SK-N-SH treated with all-trans-retinoic acid at 6 μM for 48 hours (cell line): ENCODE measurements at regions not wholly inside any gene's neighbourhood (a gene's known extent, or its start where the extent isn't known, plus 50 kb on each side); places are given as distances from the start of the nearest gene placed in this dataset.

Source experiments
- ATAC-seq: fragments of 200-7000 bp; cut with Tn5 transposase; 3 replicates; pipeline ENCODE4 v1.9.1; 2020; ENCODE audit warnings: mild to moderate bottlenecking, moderate library complexity
- ARNTL ChIP-seq: fragments of 450-650 bp; formaldehyde crosslinking; IDR thresholded peaks from 2 replicates; pipeline ENCODE4 v1.5.0; 2020; ENCODE audit warnings: low read depth, mild to moderate bottlenecking, moderate library complexity, borderline replicate concordance
- CREB5 ChIP-seq: fragments of 250-450 bp; sonication (Bioruptor Pico); IDR thresholded peaks from 2 replicates; pipeline ENCODE4 v1.5.1; 2020; ENCODE audit warnings: low read depth, mild to moderate bottlenecking, moderate library complexity
- CSDC2 ChIP-seq: fragments of 250-450 bp; sonication (Bioruptor Pico); IDR thresholded peaks from 2 replicates; pipeline ENCODE4 v1.5.0; 2020; ENCODE audit warnings: mild to moderate bottlenecking, moderate library complexity
- ESRRG ChIP-seq: fragments of 250-450 bp; sonication (Bioruptor Pico); IDR thresholded peaks from 2 replicates; pipeline ENCODE4 v1.6.1; 2021; ENCODE audit warnings: mild to moderate bottlenecking
- GLIS3 ChIP-seq: fragments of 250-450 bp; sonication (Bioruptor Pico); IDR thresholded peaks from 2 replicates; pipeline ENCODE4 v1.5.0; 2020; ENCODE audit warnings: mild to moderate bottlenecking, moderate library complexity
- ISL1 ChIP-seq: fragments of 250-450 bp; sonication (Bioruptor Pico); IDR thresholded peaks from 2 replicates; pipeline ENCODE4 v2.1.2; 2022; ENCODE audit warnings: mild to moderate bottlenecking, moderate library complexity
- OSR1 ChIP-seq: fragments of 250-450 bp; sonication (Bioruptor Pico); IDR thresholded peaks from 2 replicates; pipeline ENCODE4 v1.8.0; 2022; ENCODE audit warnings: moderate library complexity, mild to moderate bottlenecking, inconsistent platforms
- PATZ1 ChIP-seq: fragments of 250-450 bp; sonication (Bioruptor Pico); IDR thresholded peaks from 2 replicates; pipeline ENCODE4 v1.8.0; 2020; ENCODE audit warnings: mild to moderate bottlenecking, moderate library complexity, borderline replicate concordance
- POU6F1 ChIP-seq: fragments of 250-450 bp; sonication (Bioruptor Pico); IDR thresholded peaks from 2 replicates; pipeline ENCODE4 v1.8.0; 2021; ENCODE audit warnings: low read depth, mild to moderate bottlenecking, moderate library complexity, borderline replicate concordance
- PPARA ChIP-seq: fragments of 250-450 bp; sonication (Bioruptor Pico); IDR thresholded peaks from 2 replicates; pipeline ENCODE4 v1.5.0; 2020; ENCODE audit warnings: mild to moderate bottlenecking, borderline replicate concordance
- RARB ChIP-seq: fragments of 250-450 bp; sonication (Bioruptor Pico); IDR thresholded peaks from 2 replicates; pipeline ENCODE4 v1.8.0; 2021; ENCODE audit warnings: mild to moderate bottlenecking, moderate library complexity
- SNAI2 ChIP-seq: fragments of 250-450 bp; sonication (Bioruptor Pico); IDR thresholded peaks from 2 replicates; pipeline ENCODE4 v1.5.0; 2020; ENCODE audit warnings: mild to moderate bottlenecking, moderate library complexity
- TOX ChIP-seq: fragments of 250-450 bp; sonication (Bioruptor Pico); IDR thresholded peaks from 2 replicates; pipeline ENCODE4 v1.8.0; 2021; ENCODE audit warnings: mild to moderate bottlenecking, moderate library complexity, borderline replicate concordance
- TSHZ2 ChIP-seq: fragments of 250-450 bp; sonication (Bioruptor Pico); IDR thresholded peaks from 2 replicates; pipeline ENCODE4 v1.5.0; 2020; ENCODE audit warnings: mild to moderate bottlenecking, moderate library complexity
- ZC3H10 ChIP-seq: fragments of 250-450 bp; sonication (Bioruptor Pico); IDR thresholded peaks from 2 replicates; pipeline ENCODE4 v1.5.1; 2021; ENCODE audit warnings: mild to moderate bottlenecking, moderate library complexity
- ZFP3 ChIP-seq: fragments of 250-450 bp; sonication (Bioruptor Pico); IDR thresholded peaks from 2 replicates; pipeline ENCODE4 v1.5.0; 2020; ENCODE audit warnings: mild to moderate bottlenecking, moderate library complexity
- ZFP30 ChIP-seq: fragments of 450-650 bp; formaldehyde crosslinking; IDR thresholded peaks from 2 replicates; pipeline ENCODE4 v1.5.0; 2022; ENCODE audit warnings: mild to moderate bottlenecking, moderate library complexity
- ZNF8 ChIP-seq: fragments of 450-650 bp; formaldehyde crosslinking; IDR thresholded peaks from 2 replicates; pipeline ENCODE4 v1.5.0; 2020; ENCODE audit warnings: mild to moderate bottlenecking, moderate library complexity

GRCh38 chr7:16044645-16045044 is 358.2 kb upstream of the MEOX2 start:
- ATAC-seq = no peak
- TF ChIP-seq SNAI2 (CRISPR knock-in tag) (no peak), TOX (CRISPR knock-in tag) (no peak), ESRRG (no peak), POU6F1 (CRISPR knock-in tag) (no peak), CSDC2 (no peak), ISL1 (CRISPR knock-in tag) (no peak), ZC3H10 (CRISPR knock-in tag) (no peak), ZFP3 (no peak)

- ATAC-seq = no peak
- no peak for TF ChIP-seq TSHZ2 (CRISPR knock-in tag)
- TF ChIP-seq CREB5 (CRISPR knock-in tag) = no peak
- TF ChIP-seq SNAI2 (CRISPR knock-in tag) = no peak
- TF ChIP-seq POU6F1 (CRISPR knock-in tag) = no peak
- no peak for TF ChIP-seq PATZ1
- TF ChIP-seq GLIS3 (CRISPR knock-in tag) = no peak
- TF ChIP-seq ZNF8 (CRISPR knock-in tag) = no peak
Observed at GRCh38 chr7:16040346-16040745, 353.9 kb upstream of the MEOX2 start.

- TF ChIP-seq OSR1 = no peak
- no peak for TF ChIP-seq RARB (CRISPR knock-in tag)
- no peak for TF ChIP-seq POU6F1 (CRISPR knock-in tag)
- no peak for TF ChIP-seq ISL1 (CRISPR knock-in tag)
- TF ChIP-seq ESRRG = no peak
- TF ChIP-seq PPARA = no peak
- no peak for TF ChIP-seq CSDC2
- TF ChIP-seq TSHZ2 (CRISPR knock-in tag) = no peak
- TF ChIP-seq ZNF8 (CRISPR knock-in tag) = no peak
- no peak for TF ChIP-seq ZC3H10 (CRISPR knock-in tag)
- TF ChIP-seq ZFP30 (CRISPR knock-in tag) = no peak
- TF ChIP-seq ARNTL (CRISPR knock-in tag) = no peak
- TF ChIP-seq, all 23 proteins: peak for 0
- no peak for ATAC-seq
Observed at GRCh38 chr7:16038906-16039305, 352.4 kb upstream of the MEOX2 start.
